SK-N-SH (cell line): ENCODE measurements at regions not wholly inside any gene's neighbourhood (a gene's known extent, or its start where the extent isn't known, plus 50 kb on each side); places are given as distances from the start of the nearest gene placed in this dataset.

ENCODE experiments used
- CTCF ChIP-seq: fragments of 200-600 bp; sonication (generic); IDR thresholded peaks from 2 replicates; pipeline ENCODE4 v1.6.1; 2017; ENCODE audit warnings: antibody characterized with exemption, mild to moderate bottlenecking, moderate library complexity
- EZH2phosphoT487 ChIP-seq: fragments of 200-600 bp; sonication (generic); IDR thresholded peaks from 2 replicates; pipeline ENCODE4 v1.6.1; 2017; ENCODE audit warnings: low read depth, mixed run types, mild to moderate bottlenecking, antibody characterized with exemption, moderate library complexity, borderline replicate concordance
- GABPA ChIP-seq: IDR thresholded peaks from 2 replicates; pipeline ENCODE4 v1.4.0; 2012; ENCODE audit warnings: low read depth, mild to moderate bottlenecking
- GATA2 ChIP-seq: sonication (generic); formaldehyde crosslinking; IDR thresholded peaks from 2 replicates; pipeline ENCODE4 v1.5.0; 2020; ENCODE audit warnings: mild to moderate bottlenecking, missing genetic modification reagents
- MAX ChIP-seq: IDR thresholded peaks from 2 replicates; pipeline ENCODE4 v1.4.0; 2012; ENCODE audit warnings: low read depth
- RAD21 ChIP-seq: IDR thresholded peaks from 2 replicates; pipeline ENCODE4 v1.6.1; 2012; ENCODE audit warnings: mild to moderate bottlenecking, low read length
- REST ChIP-seq: IDR thresholded peaks from 2 replicates; pipeline ENCODE4 v1.6.1; 2012; ENCODE audit warnings: mild to moderate bottlenecking, low read depth, low read length, moderate library complexity
- RFX5 ChIP-seq: IDR thresholded peaks from 2 replicates; pipeline ENCODE4 v1.6.1; 2012; ENCODE audit warnings: mild to moderate bottlenecking, improper control_type of control experiment, low read length
- SMC3 ChIP-seq: IDR thresholded peaks from 2 replicates; pipeline ENCODE4 v1.6.1; 2012; ENCODE audit warnings: low read depth, low read length, improper control_type of control experiment
- TF ChIP-seq, protein P1 (sequence below): IDR thresholded peaks from 2 replicates; pipeline ENCODE4 v1.4.0; 2012; ENCODE audit warnings: low read depth, borderline replicate concordance

- no peak for TF ChIP-seq RAD21
- no peak for TF ChIP-seq MAX
- no peak for TF ChIP-seq CTCF
- no peak for TF ChIP-seq GATA2 (CRISPR knock-in tag)
- TF ChIP-seq EZH2phosphoT487 = no peak
- no peak for TF ChIP-seq SMC3
- no peak for TF ChIP-seq REST
- no peak for TF ChIP-seq RFX5
- TF ChIP-seq, protein P1, sequence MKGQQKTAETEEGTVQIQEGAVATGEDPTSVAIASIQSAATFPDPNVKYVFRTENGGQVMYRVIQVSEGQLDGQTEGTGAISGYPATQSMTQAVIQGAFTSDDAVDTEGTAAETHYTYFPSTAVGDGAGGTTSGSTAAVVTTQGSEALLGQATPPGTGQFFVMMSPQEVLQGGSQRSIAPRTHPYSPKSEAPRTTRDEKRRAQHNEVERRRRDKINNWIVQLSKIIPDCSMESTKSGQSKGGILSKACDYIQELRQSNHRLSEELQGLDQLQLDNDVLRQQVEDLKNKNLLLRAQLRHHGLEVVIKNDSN = no peak
- TF ChIP-seq GABPA = no peak
Measured at GRCh38 chr10:4196771-4197390, 411.9 kb upstream of the KLF6 start.
